SK-N-SH (cell line): ENCODE measurements at regions not wholly inside any gene's neighbourhood (a gene's known extent, or its start where the extent isn't known, plus 50 kb on each side); places are given as distances from the start of the nearest gene placed in this dataset.

Experiments used
- CTCF ChIA-PET: fragments of 300-600, 350-600 bp; formaldehyde crosslinking; extraction: SDS; loops from one replicate; lab custom pipeline; 2021; lab: Yijun Ruan, JAX
- POLR2A ChIA-PET: fragments of 350-600 bp; sonication (Branson Sonifier 250); formaldehyde crosslinking; extraction: SDS; loops from one replicate; lab custom pipeline; 2020; ENCODE audit warnings: antibody characterized with exemption, inconsistent platforms; lab: Yijun Ruan, JAX
- DNase-seq: peaks from one replicate; pipeline ENCODE4 v3.0.0; 2012
- H2AFZ ChIP-seq: fragments of 200-600 bp; sonication (generic); 2 replicates; pipeline ENCODE4 v1.8.1; 2016; ENCODE audit warnings: antibody characterized with exemption, mild to moderate bottlenecking, low read depth
- H3F3A ChIP-seq: fragments of 200-600 bp; sonication (generic); replicated peaks from 2 replicates; pipeline ENCODE3; 2016; ENCODE audit warnings: antibody characterized with exemption, mild to moderate bottlenecking; ENCODE audit not compliant: insufficient read depth
- H3K27ac ChIP-seq, 2 experiments: fragments of 200-500 bp in 1 of 2; fragments of 200-600 bp in 1 of 2; sonication (Bioruptor generic) in 1 of 2; sonication (generic), shearing (Covaris generic) in 1 of 2; 2 replicates each; pipeline versions ENCODE4 v1.5.1 to v1.6.1; 2014 to 2016; ENCODE audit warnings: low read depth in 2 of 2, inconsistent platforms in 1 of 2, low read length in 1 of 2, mild to moderate bottlenecking in 1 of 2, mixed read lengths in 1 of 2
- H3K27me3 ChIP-seq: fragments of 200-600 bp; sonication (generic), shearing (Covaris generic); 2 replicates; pipeline ENCODE4 v1.6.1; 2016; ENCODE audit warnings: mixed run types; ENCODE audit not compliant: insufficient read depth
- H3K36me3 ChIP-seq, 2 experiments: fragments of 200-500 bp in 1 of 2; fragments of 200-600 bp in 1 of 2; sonication (Bioruptor generic) in 1 of 2; sonication (generic) in 1 of 2; replicated peaks in 1 of 2; 2 replicates each; pipeline versions ENCODE3 to v1.5.1; 2014 to 2016; ENCODE audit warnings: low read length in 1 of 2, mild to moderate bottlenecking in 1 of 2; ENCODE audit not compliant: insufficient read depth in 2 of 2, control insufficient read depth in 1 of 2
- H3K4me1 ChIP-seq, 2 experiments: fragments of 200-500 bp in 1 of 2; fragments of 200-600 bp in 1 of 2; sonication (Bioruptor generic) in 1 of 2; sonication (generic), shearing (Covaris generic) in 1 of 2; 2 replicates each; pipeline versions ENCODE4 v1.5.1 to v1.6.1; 2014 to 2016; ENCODE audit warnings: low read depth in 1 of 2, low read length in 1 of 2, mixed run types in 1 of 2; ENCODE audit not compliant: insufficient read depth in 2 of 2, control insufficient read depth in 1 of 2
- H3K4me2 ChIP-seq: fragments of 200-600 bp; sonication (generic), shearing (Covaris generic); 2 replicates; pipeline ENCODE4 v1.6.1; 2017; ENCODE audit warnings: mixed run types
- H3K4me3 ChIP-seq, 2 experiments: fragments of 200-500 bp in 1 of 2; fragments of 200-600 bp in 1 of 2; sonication (Bioruptor generic) in 1 of 2; sonication (generic), shearing (Covaris generic) in 1 of 2; 2 replicates each; pipeline versions ENCODE4 v1.5.1 to v1.8.1; 2014 to 2016; ENCODE audit warnings: low read depth in 2 of 2, inconsistent platforms in 1 of 2, low read length in 1 of 2, mild to moderate bottlenecking in 1 of 2, mixed read lengths in 1 of 2, moderate library complexity in 1 of 2
- H3K79me2 ChIP-seq: fragments of 200-600 bp; sonication (generic); 2 replicates; pipeline ENCODE4 v1.8.1; 2017; ENCODE audit warnings: mild to moderate bottlenecking; ENCODE audit not compliant: insufficient read depth
- H3K9ac ChIP-seq: fragments of 200-600 bp; sonication (generic); 2 replicates; pipeline ENCODE4 v1.6.1; 2017; ENCODE audit warnings: mixed run types
- H3K9me2 ChIP-seq: fragments of 200-600 bp; sonication (generic); 2 replicates; pipeline ENCODE4 v1.6.1; 2017; ENCODE audit warnings: mixed run types
- H3K9me3 ChIP-seq: fragments of 200-600 bp; sonication (generic); 2 replicates; pipeline ENCODE4 v1.6.1; 2017; ENCODE audit warnings: mixed run types, mild to moderate bottlenecking, moderate library complexity
- H4K20me1 ChIP-seq: fragments of 200-600 bp; sonication (generic); 2 replicates; pipeline ENCODE4 v1.6.1; 2017; ENCODE audit warnings: mild to moderate bottlenecking, mixed run types; ENCODE audit not compliant: insufficient read depth
- CHD2 ChIP-seq: fragments of 150-350 bp; IDR thresholded peaks from 2 replicates; pipeline ENCODE4 v1.6.1; 2018; ENCODE audit warnings: low read length; ENCODE audit not compliant: partially characterized antibody
- ELF1 ChIP-seq: IDR thresholded peaks from 2 replicates; pipeline ENCODE4 v1.4.0; 2012
- EP300 ChIP-seq, 2 experiments: IDR thresholded peaks; 2 replicates each; pipeline versions ENCODE4 v1.4.0 to v1.6.1; 2012; ENCODE audit warnings: borderline replicate concordance in 1 of 2, low read depth in 1 of 2, low read length in 1 of 2
- EZH2phosphoT487 ChIP-seq: fragments of 200-600 bp; sonication (generic); IDR thresholded peaks from 2 replicates; pipeline ENCODE4 v1.6.1; 2017; ENCODE audit warnings: low read depth, mixed run types, mild to moderate bottlenecking, antibody characterized with exemption, moderate library complexity, borderline replicate concordance
- FOSL2 ChIP-seq: IDR thresholded peaks from 2 replicates; pipeline ENCODE4 v1.4.0; 2012; ENCODE audit warnings: low read depth, mild to moderate bottlenecking, moderate library complexity, borderline replicate concordance
- FOXM1 ChIP-seq: IDR thresholded peaks from 2 replicates; pipeline ENCODE4 v1.4.0; 2012; ENCODE audit warnings: low read depth, mild to moderate bottlenecking
- JUND ChIP-seq: IDR thresholded peaks from 2 replicates; pipeline ENCODE4 v1.4.0; 2012
- MEF2A ChIP-seq: IDR thresholded peaks from 2 replicates; pipeline ENCODE4 v1.4.0; 2012; ENCODE audit warnings: low read depth, borderline replicate concordance
- NFIC ChIP-seq: IDR thresholded peaks from 2 replicates; pipeline ENCODE4 v1.4.0; 2012; ENCODE audit warnings: borderline replicate concordance
- NRF1 ChIP-seq: IDR thresholded peaks from 2 replicates; pipeline ENCODE4 v1.6.1; 2012; ENCODE audit warnings: low read depth, mild to moderate bottlenecking, low read length
- RAD21 ChIP-seq: IDR thresholded peaks from 2 replicates; pipeline ENCODE4 v1.6.1; 2012; ENCODE audit warnings: mild to moderate bottlenecking, low read length
- RXRA ChIP-seq: IDR thresholded peaks from 2 replicates; pipeline ENCODE4 v1.4.0; 2012; ENCODE audit warnings: low read depth, mild to moderate bottlenecking, borderline replicate concordance
- SIN3A ChIP-seq: IDR thresholded peaks from 2 replicates; pipeline ENCODE4 v1.6.1; 2012; ENCODE audit warnings: low read depth, mild to moderate bottlenecking, low read length, moderate library complexity, borderline replicate concordance
- SMC3 ChIP-seq: IDR thresholded peaks from 2 replicates; pipeline ENCODE4 v1.6.1; 2012; ENCODE audit warnings: low read depth, low read length, improper control_type of control experiment
- TAF1 ChIP-seq: IDR thresholded peaks from 2 replicates; pipeline ENCODE4 v1.6.1; 2012; ENCODE audit warnings: low read depth, mild to moderate bottlenecking, low read length, moderate library complexity, borderline replicate concordance
- TCF12 ChIP-seq: IDR thresholded peaks from 2 replicates; pipeline ENCODE4 v1.4.0; 2012
- YY1 ChIP-seq: IDR thresholded peaks from 2 replicates; pipeline ENCODE4 v1.4.0; 2012; ENCODE audit warnings: low read depth, mild to moderate bottlenecking
- WGBS: methylation state at CpG from one replicate; pipeline ENCODE4 v1.1.6; 2017; ENCODE audit warnings: low lambda C conversion rate; 5-methylcytosine and 5-hydroxymethylcytosine counted together
- TF ChIP-seq, protein P1 (sequence below): IDR thresholded peaks from 2 replicates; pipeline ENCODE4 v1.4.0; 2012; ENCODE audit warnings: low read depth
- TF ChIP-seq, protein P2 (sequence below): IDR thresholded peaks from 2 replicates; pipeline ENCODE4 v1.4.0; 2012; ENCODE audit warnings: low read depth, borderline replicate concordance
- TF ChIP-seq, protein P3 (sequence below): fragments of 200-600 bp; sonication (generic); IDR thresholded peaks from 2 replicates; pipeline ENCODE4 v1.6.1; 2017; ENCODE audit warnings: antibody characterized with exemption, mild to moderate bottlenecking, moderate library complexity
- TF ChIP-seq, protein P4 (sequence below): IDR thresholded peaks from 2 replicates; pipeline ENCODE4 v1.4.0; 2012; ENCODE audit warnings: low read depth, borderline replicate concordance
- TF ChIP-seq, protein P5 (sequence below): IDR thresholded peaks from 2 replicates; pipeline ENCODE4; 2012
- TF ChIP-seq, protein P6 (sequence below): fragments of 150-350 bp; IDR thresholded peaks from 2 replicates; pipeline ENCODE4 v1.6.1; 2016; ENCODE audit warnings: mild to moderate bottlenecking, low read depth, low read length

DNA sequence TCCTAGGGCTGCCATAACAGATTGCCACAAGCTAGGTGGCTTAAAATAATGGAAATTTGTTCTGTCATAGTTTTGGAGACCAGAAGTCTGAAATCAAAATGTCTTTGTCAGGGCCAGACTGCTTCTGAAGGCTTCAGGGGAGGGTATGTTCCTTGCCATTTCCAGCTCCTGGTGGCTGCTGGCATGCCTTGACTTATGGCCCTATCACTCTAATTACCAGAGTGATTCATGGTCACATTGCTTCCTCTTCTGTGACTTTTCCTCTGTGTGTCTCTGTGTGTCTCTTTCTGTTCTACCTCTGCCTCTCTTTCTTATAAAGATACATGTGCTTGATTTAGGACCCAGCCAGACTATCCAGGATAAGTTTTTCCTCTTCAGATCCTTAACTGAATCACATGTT lies 635.2 kb upstream of the IMPG1 start:
- no peak for DNase-seq
- Histone ChIP-seq H3K9me2 (no peaks in the 10 kb centered on the region), H2AFZ (no peak overlapping the region), H3K4me3 (no peak overlapping the region), H3K79me2 (no peaks in the 10 kb centered on the region), H3F3A (no peaks in the 10 kb centered on the region), H3K4me1 (no peaks in the 10 kb centered on the region), H3K4me2 (no peak overlapping the region), H3K9me3 (no peaks in the 10 kb centered on the region), H3K27me3 (no peaks in the 10 kb centered on the region), H3K36me3 (no peaks in the 10 kb centered on the region), H4K20me1 (no peaks in the 10 kb centered on the region), H3K9ac (no peak overlapping the region), H3K27ac (no peak overlapping the region)
- POLR2A ChIA-PET: no interaction called here
- CTCF ChIA-PET: no interaction called here
- TF ChIP-seq, protein P1, sequence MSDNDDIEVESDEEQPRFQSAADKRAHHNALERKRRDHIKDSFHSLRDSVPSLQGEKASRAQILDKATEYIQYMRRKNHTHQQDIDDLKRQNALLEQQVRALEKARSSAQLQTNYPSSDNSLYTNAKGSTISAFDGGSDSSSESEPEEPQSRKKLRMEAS: no peak
- no peak for TF ChIP-seq TAF1
- TF ChIP-seq, protein P2, sequence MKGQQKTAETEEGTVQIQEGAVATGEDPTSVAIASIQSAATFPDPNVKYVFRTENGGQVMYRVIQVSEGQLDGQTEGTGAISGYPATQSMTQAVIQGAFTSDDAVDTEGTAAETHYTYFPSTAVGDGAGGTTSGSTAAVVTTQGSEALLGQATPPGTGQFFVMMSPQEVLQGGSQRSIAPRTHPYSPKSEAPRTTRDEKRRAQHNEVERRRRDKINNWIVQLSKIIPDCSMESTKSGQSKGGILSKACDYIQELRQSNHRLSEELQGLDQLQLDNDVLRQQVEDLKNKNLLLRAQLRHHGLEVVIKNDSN: no peak
- no peak for TF ChIP-seq JUND
- no peak for TF ChIP-seq EZH2phosphoT487
- no peak for TF ChIP-seq SIN3A
- TF ChIP-seq ELF1: no peak
- no peak for TF ChIP-seq SMC3
- no peak for TF ChIP-seq MEF2A
- TF ChIP-seq CHD2: no peak
- no peak for TF ChIP-seq FOSL2
- no peak for TF ChIP-seq TCF12
- no peak for TF ChIP-seq YY1
- TF ChIP-seq, protein P3, sequence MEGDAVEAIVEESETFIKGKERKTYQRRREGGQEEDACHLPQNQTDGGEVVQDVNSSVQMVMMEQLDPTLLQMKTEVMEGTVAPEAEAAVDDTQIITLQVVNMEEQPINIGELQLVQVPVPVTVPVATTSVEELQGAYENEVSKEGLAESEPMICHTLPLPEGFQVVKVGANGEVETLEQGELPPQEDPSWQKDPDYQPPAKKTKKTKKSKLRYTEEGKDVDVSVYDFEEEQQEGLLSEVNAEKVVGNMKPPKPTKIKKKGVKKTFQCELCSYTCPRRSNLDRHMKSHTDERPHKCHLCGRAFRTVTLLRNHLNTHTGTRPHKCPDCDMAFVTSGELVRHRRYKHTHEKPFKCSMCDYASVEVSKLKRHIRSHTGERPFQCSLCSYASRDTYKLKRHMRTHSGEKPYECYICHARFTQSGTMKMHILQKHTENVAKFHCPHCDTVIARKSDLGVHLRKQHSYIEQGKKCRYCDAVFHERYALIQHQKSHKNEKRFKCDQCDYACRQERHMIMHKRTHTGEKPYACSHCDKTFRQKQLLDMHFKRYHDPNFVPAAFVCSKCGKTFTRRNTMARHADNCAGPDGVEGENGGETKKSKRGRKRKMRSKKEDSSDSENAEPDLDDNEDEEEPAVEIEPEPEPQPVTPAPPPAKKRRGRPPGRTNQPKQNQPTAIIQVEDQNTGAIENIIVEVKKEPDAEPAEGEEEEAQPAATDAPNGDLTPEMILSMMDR: no peak
- no peak for TF ChIP-seq RXRA

DNA sequence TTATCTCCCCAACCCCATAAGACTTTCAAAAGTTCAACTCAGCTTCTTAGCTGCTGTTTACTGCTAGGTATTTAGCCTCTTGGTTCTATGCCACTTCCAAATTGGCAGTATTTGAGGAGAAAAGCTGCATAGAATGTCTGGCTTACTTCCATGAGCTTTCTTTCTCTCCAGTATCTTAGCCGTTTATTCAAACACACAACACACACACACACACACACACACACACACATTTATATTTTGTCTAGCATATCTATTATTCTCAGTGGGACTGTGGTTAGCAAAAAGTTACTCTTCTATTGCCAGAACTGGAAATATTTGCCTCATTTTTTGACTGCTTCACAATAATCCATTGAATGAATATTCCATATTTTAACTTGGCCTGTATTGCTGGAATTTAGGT lies 634.2 kb upstream of the IMPG1 start:
- Histone ChIP-seq H4K20me1 (no peaks in the 10 kb centered on the region), H3K27me3 (no peaks in the 10 kb centered on the region), H3K4me1 (no peaks in the 10 kb centered on the region), H3K9me2 (no peaks in the 10 kb centered on the region), H3F3A (no peaks in the 10 kb centered on the region), H3K9ac (no peak overlapping the region), H2AFZ (no peak overlapping the region), H3K9me3 (no peaks in the 10 kb centered on the region), H3K4me3 (no peak overlapping the region), H3K27ac (no peak overlapping the region), H3K4me2 (no peak overlapping the region), H3K36me3 (no peaks in the 10 kb centered on the region), H3K79me2 (no peaks in the 10 kb centered on the region)
- WGBS: 0% methylated on average over 1 of the region's 1 CpG
- no peak for DNase-seq
- ChIA-PET CTCF (no interaction called here), POLR2A (no interaction called here)
- TF ChIP-seq, protein P1: no peak
- TF ChIP-seq TAF1 (no peak), NRF1 (no peak), CHD2 (no peak), RAD21 (no peak), MEF2A (no peak), NFIC (no peak), FOXM1 (no peak), YY1 (no peak), EP300 (IDR thresholded peaks at IDR 0.05; ENCODE audit: borderline replicate concordance in 1 of 2, low read depth in 1 of 2, low read length in 1 of 2) (no peak)
- TF ChIP-seq, protein P4, sequence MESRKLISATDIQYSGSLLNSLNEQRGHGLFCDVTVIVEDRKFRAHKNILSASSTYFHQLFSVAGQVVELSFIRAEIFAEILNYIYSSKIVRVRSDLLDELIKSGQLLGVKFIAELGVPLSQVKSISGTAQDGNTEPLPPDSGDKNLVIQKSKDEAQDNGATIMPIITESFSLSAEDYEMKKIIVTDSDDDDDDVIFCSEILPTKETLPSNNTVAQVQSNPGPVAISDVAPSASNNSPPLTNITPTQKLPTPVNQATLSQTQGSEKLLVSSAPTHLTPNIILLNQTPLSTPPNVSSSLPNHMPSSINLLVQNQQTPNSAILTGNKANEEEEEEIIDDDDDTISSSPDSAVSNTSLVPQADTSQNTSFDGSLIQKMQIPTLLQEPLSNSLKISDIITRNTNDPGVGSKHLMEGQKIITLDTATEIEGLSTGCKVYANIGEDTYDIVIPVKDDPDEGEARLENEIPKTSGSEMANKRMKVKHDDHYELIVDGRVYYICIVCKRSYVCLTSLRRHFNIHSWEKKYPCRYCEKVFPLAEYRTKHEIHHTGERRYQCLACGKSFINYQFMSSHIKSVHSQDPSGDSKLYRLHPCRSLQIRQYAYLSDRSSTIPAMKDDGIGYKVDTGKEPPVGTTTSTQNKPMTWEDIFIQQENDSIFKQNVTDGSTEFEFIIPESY: no peak
- TF ChIP-seq, protein P5, sequence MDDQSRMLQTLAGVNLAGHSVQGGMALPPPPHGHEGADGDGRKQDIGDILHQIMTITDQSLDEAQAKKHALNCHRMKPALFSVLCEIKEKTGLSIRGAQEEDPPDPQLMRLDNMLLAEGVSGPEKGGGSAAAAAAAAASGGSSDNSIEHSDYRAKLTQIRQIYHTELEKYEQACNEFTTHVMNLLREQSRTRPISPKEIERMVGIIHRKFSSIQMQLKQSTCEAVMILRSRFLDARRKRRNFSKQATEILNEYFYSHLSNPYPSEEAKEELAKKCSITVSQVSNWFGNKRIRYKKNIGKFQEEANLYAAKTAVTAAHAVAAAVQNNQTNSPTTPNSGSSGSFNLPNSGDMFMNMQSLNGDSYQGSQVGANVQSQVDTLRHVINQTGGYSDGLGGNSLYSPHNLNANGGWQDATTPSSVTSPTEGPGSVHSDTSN: no peak
- TF ChIP-seq, protein P6, sequence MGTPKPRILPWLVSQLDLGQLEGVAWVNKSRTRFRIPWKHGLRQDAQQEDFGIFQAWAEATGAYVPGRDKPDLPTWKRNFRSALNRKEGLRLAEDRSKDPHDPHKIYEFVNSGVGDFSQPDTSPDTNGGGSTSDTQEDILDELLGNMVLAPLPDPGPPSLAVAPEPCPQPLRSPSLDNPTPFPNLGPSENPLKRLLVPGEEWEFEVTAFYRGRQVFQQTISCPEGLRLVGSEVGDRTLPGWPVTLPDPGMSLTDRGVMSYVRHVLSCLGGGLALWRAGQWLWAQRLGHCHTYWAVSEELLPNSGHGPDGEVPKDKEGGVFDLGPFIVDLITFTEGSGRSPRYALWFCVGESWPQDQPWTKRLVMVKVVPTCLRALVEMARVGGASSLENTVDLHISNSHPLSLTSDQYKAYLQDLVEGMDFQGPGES: no peak
